ENCODE measurements at regions not wholly inside any gene's neighbourhood (a gene's known extent, or its start where the extent isn't known, plus 50 kb on each side); places are given as distances from the start of the nearest gene placed in this dataset.

- TF ChIP-seq CTCF (IDR thresholded peaks at IDR 0.05; ENCODE audit: extremely low read depth, missing control alignments), result no peak
- no peak for DNase-seq (ENCODE audit: low spot score)
These were observed 726.9 kb downstream of the TNS3 start for GRCh38 chr7:46854958-46855473.

DNA sequence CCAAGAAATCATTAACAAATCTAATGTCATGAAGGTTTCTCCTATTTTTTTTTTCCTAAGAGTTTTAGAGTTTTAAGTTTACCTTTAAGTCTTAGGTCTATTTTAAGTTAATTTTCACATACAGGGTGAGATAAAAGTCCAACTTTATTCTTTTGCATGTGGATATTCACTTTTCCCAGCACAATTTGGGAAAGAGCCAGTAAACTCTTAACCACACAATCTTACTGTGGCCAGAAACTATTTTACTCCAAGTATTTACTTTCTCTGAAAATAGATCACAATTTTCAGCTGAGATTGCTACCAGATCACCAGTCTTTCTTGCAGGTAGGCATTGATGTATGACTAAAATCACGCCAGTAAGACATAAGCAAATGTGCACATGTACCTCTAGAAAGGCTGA is 728.5 kb downstream of the TNS3 start:
- no peak for TF ChIP-seq CTCF (IDR thresholded peaks at IDR 0.05; ENCODE audit: extremely low read depth, missing control alignments)
- no peak for DNase-seq (ENCODE audit: low spot score)

- no peak for TF ChIP-seq CTCF (IDR thresholded peaks at IDR 0.05; ENCODE audit: extremely low read depth, missing control alignments)
- DNase-seq (ENCODE audit: low spot score), result no peak
These were observed 729.1 kb downstream of the TNS3 start for GRCh38 chr7:46852795-46853194.

- TF ChIP-seq CTCF (IDR thresholded peaks at IDR 0.05; ENCODE audit: extremely low read depth, missing control alignments), result no peak
These were observed 731.2 kb downstream of the TNS3 start for GRCh38 chr7:46850563-46851330.

GRCh38 chr7:46848944-46849343 is 733.0 kb downstream of the TNS3 start:
- DNase-seq (ENCODE audit: low spot score), result no peak
- TF ChIP-seq CTCF (IDR thresholded peaks at IDR 0.05; ENCODE audit: extremely low read depth, missing control alignments), result no peak

More at GRCh38 chr7:46850563-46851330, 731.2 kb downstream of the TNS3 start:
- DNase-seq (ENCODE audit: low spot score), result no peak

GRCh38 chr7:46848311-46848710 is 733.6 kb downstream of the TNS3 start:
- no peak for TF ChIP-seq CTCF (IDR thresholded peaks at IDR 0.05; ENCODE audit: extremely low read depth, missing control alignments)
- no peak for DNase-seq (ENCODE audit: low spot score)

GRCh38 chr7:46847126-46847525 is 734.8 kb downstream of the TNS3 start:
- DNase-seq (ENCODE audit: low spot score), result no peak
- TF ChIP-seq CTCF (IDR thresholded peaks at IDR 0.05; ENCODE audit: extremely low read depth, missing control alignments), result no peak
